ENCODE measurements at regions not wholly inside any gene's neighbourhood (a gene's known extent, or its start where the extent isn't known, plus 50 kb on each side); places are given as distances from the start of the nearest gene placed in this dataset.

GRCh38 chr11:92347454-92347853 lies 122.8 kb downstream of the FAT3 start:
- no peaks in the 10 kb centered on the region for H3K9me3 ChIP-seq (ENCODE audit: control insufficient read depth, insufficient read depth, low read length)
- no peak overlapping the region for H3K4me3 ChIP-seq (ENCODE audit: low read depth, low read length)
- no peak overlapping the region for H3K9ac ChIP-seq (ENCODE audit: low read depth, low read length)
- H3K27me3 ChIP-seq (ENCODE audit: control insufficient read depth, insufficient read depth, low read length), result no peaks in the 10 kb centered on the region
- peaks cover 6% of the 10 kb centered on the region; the same call in 1 of the 2 replicates for H3K36me3 ChIP-seq (ENCODE audit: control insufficient read depth, insufficient read depth, low read length)
- no peak overlapping the region for H3K27ac ChIP-seq (ENCODE audit: low read depth, low read length)
- peaks cover 39% of the 10 kb centered on the region for H3K4me1 ChIP-seq (ENCODE audit: control insufficient read depth, insufficient read depth, low read length)

- H3K27me3 ChIP-seq (ENCODE audit: control insufficient read depth, insufficient read depth, low read length), result no peaks in the 10 kb centered on the region
- H3K27ac ChIP-seq (ENCODE audit: low read depth, low read length), result peak overlapping the region; percentile 6
- H3K9me3 ChIP-seq (ENCODE audit: control insufficient read depth, insufficient read depth, low read length), result no peaks in the 10 kb centered on the region
- H3K36me3 ChIP-seq (ENCODE audit: control insufficient read depth, insufficient read depth, low read length), result peaks cover 8% of the 10 kb centered on the region; the same call in 1 of the 2 replicates
- peaks cover 34% of the 10 kb centered on the region for H3K4me1 ChIP-seq (ENCODE audit: control insufficient read depth, insufficient read depth, low read length)
- no peak overlapping the region for H3K4me3 ChIP-seq (ENCODE audit: low read depth, low read length)
- H3K9ac ChIP-seq (ENCODE audit: low read depth, low read length), result no peak overlapping the region
Observed at GRCh38 chr11:92349486-92350156, 125.0 kb downstream of the FAT3 start.

- Histone ChIP-seq H3K9me3 (ENCODE audit: control insufficient read depth, insufficient read depth, low read length) (no peaks in the 10 kb centered on the region), H3K36me3 (ENCODE audit: control insufficient read depth, insufficient read depth, low read length) (peaks cover 5% of the 10 kb centered on the region; the same call in 1 of the 2 replicates), H3K9ac (ENCODE audit: low read depth, low read length) (no peak overlapping the region), H3K4me1 (ENCODE audit: control insufficient read depth, insufficient read depth, low read length) (peaks cover 4% of the 10 kb centered on the region), H3K27me3 (ENCODE audit: control insufficient read depth, insufficient read depth, low read length) (no peaks in the 10 kb centered on the region), H3K4me3 (ENCODE audit: low read depth, low read length) (no peak overlapping the region), H3K27ac (ENCODE audit: low read depth, low read length) (no peak overlapping the region)
Observed at GRCh38 chr11:92357344-92357743, 132.7 kb downstream of the FAT3 start.

- Histone ChIP-seq H3K27me3 (ENCODE audit: control insufficient read depth, insufficient read depth, low read length) (no peaks in the 10 kb centered on the region), H3K4me3 (ENCODE audit: low read depth, low read length) (no peak overlapping the region), H3K27ac (ENCODE audit: low read depth, low read length) (no peak overlapping the region)
Observed at GRCh38 chr11:92357841-92358240, 133.2 kb downstream of the FAT3 start.

DNA sequence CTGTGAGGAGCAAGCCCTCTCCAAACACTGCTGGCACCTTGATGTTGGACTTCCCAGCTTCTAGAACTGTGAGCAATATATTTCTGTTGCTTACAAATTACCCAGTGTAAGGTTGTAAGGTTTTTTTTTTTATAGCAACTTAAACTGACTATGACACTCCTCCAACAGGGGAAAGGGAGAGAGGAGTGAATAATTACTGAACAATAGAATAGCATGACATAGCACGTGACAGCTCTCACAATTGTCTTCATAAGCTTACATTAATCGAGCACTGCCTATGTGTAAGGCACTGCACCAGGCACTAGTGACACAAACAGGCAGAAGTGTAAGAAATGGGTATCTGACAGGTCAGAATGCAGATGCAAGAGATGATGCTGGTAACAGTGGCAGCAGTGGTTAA lies 136.9 kb downstream of the FAT3 start:
- Histone ChIP-seq H3K27ac (ENCODE audit: low read depth, low read length) (no peak overlapping the region), H3K9ac (ENCODE audit: low read depth, low read length) (no peak overlapping the region), H3K27me3 (ENCODE audit: control insufficient read depth, insufficient read depth, low read length) (no peaks in the 10 kb centered on the region), H3K4me1 (ENCODE audit: control insufficient read depth, insufficient read depth, low read length) (peaks cover 4% of the 10 kb centered on the region), H3K9me3 (ENCODE audit: control insufficient read depth, insufficient read depth, low read length) (no peaks in the 10 kb centered on the region), H3K4me3 (ENCODE audit: low read depth, low read length) (no peak overlapping the region), H3K36me3 (ENCODE audit: control insufficient read depth, insufficient read depth, low read length) (0 out of 2 replicates have a peak, but pooled peaks cover under 1% of the 10 kb centered on the region)

More at GRCh38 chr11:92357841-92358240, 133.2 kb downstream of the FAT3 start:
- Histone ChIP-seq H3K4me1 (ENCODE audit: control insufficient read depth, insufficient read depth, low read length) (peaks cover 4% of the 10 kb centered on the region), H3K9ac (ENCODE audit: low read depth, low read length) (no peak overlapping the region), H3K36me3 (ENCODE audit: control insufficient read depth, insufficient read depth, low read length) (peaks cover 3% of the 10 kb centered on the region; the same call in 1 of the 2 replicates), H3K9me3 (ENCODE audit: control insufficient read depth, insufficient read depth, low read length) (no peaks in the 10 kb centered on the region)

DNA sequence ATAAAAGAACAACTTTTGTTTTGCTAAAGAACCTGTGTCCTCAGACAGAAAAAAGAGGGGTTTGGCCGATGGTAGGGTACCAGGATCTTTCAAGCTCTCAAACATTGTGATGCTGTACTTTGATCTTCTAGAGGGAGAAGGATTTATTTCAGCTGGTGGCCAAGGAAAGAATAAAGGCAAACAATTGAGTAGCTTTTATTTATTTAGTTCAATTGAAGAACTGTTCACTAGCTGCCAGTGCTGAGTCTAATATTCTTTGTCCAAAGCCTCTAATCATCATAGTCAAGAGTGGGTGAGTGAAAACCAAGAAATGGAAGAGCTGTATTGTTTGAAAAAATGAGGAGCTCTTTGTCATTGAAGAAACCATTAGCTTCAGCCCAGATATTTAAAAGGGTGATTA lies 138.4 kb downstream of the FAT3 start:
- no peaks in the 10 kb centered on the region for H3K9me3 ChIP-seq (ENCODE audit: control insufficient read depth, insufficient read depth, low read length)
- H3K27me3 ChIP-seq (ENCODE audit: control insufficient read depth, insufficient read depth, low read length), result no peaks in the 10 kb centered on the region

DNA sequence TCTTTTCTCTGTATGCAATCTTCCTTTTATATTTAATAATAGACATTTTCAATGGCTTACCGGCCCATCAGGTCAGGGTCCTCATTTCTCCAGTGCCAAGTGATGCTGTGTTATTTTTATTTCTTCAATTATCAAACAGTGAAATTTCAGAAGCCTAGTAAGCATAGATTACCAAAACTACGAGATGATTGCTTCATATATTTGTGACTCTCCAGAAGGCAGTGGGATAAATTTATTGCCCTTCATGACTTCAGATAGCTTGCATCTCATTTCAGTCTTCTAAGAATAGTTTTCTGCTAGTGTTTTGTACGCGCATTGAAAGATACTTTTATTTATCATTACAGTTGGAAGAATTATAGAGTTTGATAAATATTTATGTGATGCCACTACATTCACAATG lies 139.6 kb downstream of the FAT3 start:
- Histone ChIP-seq H3K4me1 (ENCODE audit: control insufficient read depth, insufficient read depth, low read length) (no peaks in the 10 kb centered on the region), H3K36me3 (ENCODE audit: control insufficient read depth, insufficient read depth, low read length) (no peaks in the 10 kb centered on the region), H3K4me3 (ENCODE audit: low read depth, low read length) (no peak overlapping the region), H3K27ac (ENCODE audit: low read depth, low read length) (no peak overlapping the region), H3K9me3 (ENCODE audit: control insufficient read depth, insufficient read depth, low read length) (no peaks in the 10 kb centered on the region), H3K27me3 (ENCODE audit: control insufficient read depth, insufficient read depth, low read length) (no peaks in the 10 kb centered on the region), H3K9ac (ENCODE audit: low read depth, low read length) (no peak overlapping the region)

More for the DNA sequence above, 138.4 kb downstream of the FAT3 start:
- H3K36me3 ChIP-seq (ENCODE audit: control insufficient read depth, insufficient read depth, low read length), result no peaks in the 10 kb centered on the region
- H3K4me1 ChIP-seq (ENCODE audit: control insufficient read depth, insufficient read depth, low read length), result peaks cover 4% of the 10 kb centered on the region
- H3K27ac ChIP-seq (ENCODE audit: low read depth, low read length), result no peak overlapping the region
- H3K9ac ChIP-seq (ENCODE audit: low read depth, low read length), result no peak overlapping the region
- no peak overlapping the region for H3K4me3 ChIP-seq (ENCODE audit: low read depth, low read length)

- peak overlapping the region; percentile 26 for H3K27ac ChIP-seq (ENCODE audit: low read depth, low read length)
- peaks cover 16% of the 10 kb centered on the region for H3K4me1 ChIP-seq (ENCODE audit: control insufficient read depth, insufficient read depth, low read length)
- no peaks in the 10 kb centered on the region for H3K36me3 ChIP-seq (ENCODE audit: control insufficient read depth, insufficient read depth, low read length)
Observed at GRCh38 chr11:92376146-92376599, 151.6 kb downstream of the FAT3 start.

GRCh38 chr11:92376680-92377079 lies 152.1 kb downstream of the FAT3 start:
- Histone ChIP-seq H3K27me3 (ENCODE audit: control insufficient read depth, insufficient read depth, low read length) (no peaks in the 10 kb centered on the region), H3K27ac (ENCODE audit: low read depth, low read length) (peak overlapping the region; percentile 26), H3K9ac (ENCODE audit: low read depth, low read length) (no peak overlapping the region), H3K9me3 (ENCODE audit: control insufficient read depth, insufficient read depth, low read length) (no peaks in the 10 kb centered on the region), H3K36me3 (ENCODE audit: control insufficient read depth, insufficient read depth, low read length) (no peaks in the 10 kb centered on the region), H3K4me1 (ENCODE audit: control insufficient read depth, insufficient read depth, low read length) (peaks cover 16% of the 10 kb centered on the region), H3K4me3 (ENCODE audit: low read depth, low read length) (no peak overlapping the region)

More at GRCh38 chr11:92376146-92376599, 151.6 kb downstream of the FAT3 start:
- no peak overlapping the region for H3K9ac ChIP-seq (ENCODE audit: low read depth, low read length)
- no peaks in the 10 kb centered on the region for H3K27me3 ChIP-seq (ENCODE audit: control insufficient read depth, insufficient read depth, low read length)
- H3K9me3 ChIP-seq (ENCODE audit: control insufficient read depth, insufficient read depth, low read length), result no peaks in the 10 kb centered on the region
- H3K4me3 ChIP-seq (ENCODE audit: low read depth, low read length), result no peak overlapping the region

- H3K9ac ChIP-seq (ENCODE audit: low read depth, low read length), result no peak overlapping the region
- no peaks in the 10 kb centered on the region for H3K27me3 ChIP-seq (ENCODE audit: control insufficient read depth, insufficient read depth, low read length)
- H3K36me3 ChIP-seq (ENCODE audit: control insufficient read depth, insufficient read depth, low read length), result no peaks in the 10 kb centered on the region
- no peaks in the 10 kb centered on the region for H3K9me3 ChIP-seq (ENCODE audit: control insufficient read depth, insufficient read depth, low read length)
- H3K27ac ChIP-seq (ENCODE audit: low read depth, low read length), result no peak overlapping the region
- no peak overlapping the region for H3K4me3 ChIP-seq (ENCODE audit: low read depth, low read length)
- peaks cover 32% of the 10 kb centered on the region for H3K4me1 ChIP-seq (ENCODE audit: control insufficient read depth, insufficient read depth, low read length)
Observed at GRCh38 chr11:92380882-92381281, 156.3 kb downstream of the FAT3 start.

DNA sequence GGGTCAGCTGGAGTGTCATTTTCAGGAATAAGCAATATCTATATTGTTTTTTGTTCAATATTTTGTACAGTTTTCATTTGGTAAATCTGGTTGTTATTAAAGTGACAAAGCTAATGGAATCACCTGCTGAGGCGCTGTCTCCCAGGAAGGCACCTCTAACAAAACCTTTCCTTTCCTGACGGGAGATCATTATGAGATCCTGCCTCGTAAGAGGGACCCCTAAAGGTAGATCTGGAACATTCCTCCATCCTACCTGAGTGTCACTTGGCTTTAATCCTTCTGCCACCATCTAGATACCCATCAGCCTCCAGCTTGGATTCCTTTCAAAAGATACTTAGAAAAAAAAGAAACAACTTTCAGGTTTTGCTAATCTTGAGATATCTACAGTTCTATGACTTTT lies 157.7 kb downstream of the FAT3 start:
- H3K27me3 ChIP-seq (ENCODE audit: control insufficient read depth, insufficient read depth, low read length), result no peaks in the 10 kb centered on the region

More for the DNA sequence above, 157.7 kb downstream of the FAT3 start:
- H3K4me1 ChIP-seq (ENCODE audit: control insufficient read depth, insufficient read depth, low read length), result peaks cover 24% of the 10 kb centered on the region; the same call in 1 of the 2 replicates
- no peaks in the 10 kb centered on the region for H3K36me3 ChIP-seq (ENCODE audit: control insufficient read depth, insufficient read depth, low read length)
- no peaks in the 10 kb centered on the region for H3K9me3 ChIP-seq (ENCODE audit: control insufficient read depth, insufficient read depth, low read length)
- H3K27ac ChIP-seq (ENCODE audit: low read depth, low read length), result no peak overlapping the region
- no peak overlapping the region for H3K9ac ChIP-seq (ENCODE audit: low read depth, low read length)
- no peak overlapping the region for H3K4me3 ChIP-seq (ENCODE audit: low read depth, low read length)
